Left lung (tissue), 4 donors: ENCODE measurements at regions not wholly inside any gene's neighbourhood (a gene's known extent, or its start where the extent isn't known, plus 50 kb on each side); places are given as distances from the start of the nearest gene placed in this dataset.

ENCODE experiments used
- ATAC-seq: fragments of 200-7000 bp; cut with Tn5 transposase; one replicate; pipeline ENCODE4 v1.9.1; 2020; ENCODE audit warnings: moderate library complexity
- DNase-seq, 4 donors: peaks; one replicate each; pipeline ENCODE4 v3.0.0-alpha.2; 2013 to 2020
- H3K27ac ChIP-seq, 2 donors: fragments of 200-600 bp; sonication (generic) in 1 of 2; one replicate each; pipeline versions ENCODE4 v1.5.0 to v1.8.0; 2020 to 2021
- H3K27me3 ChIP-seq, 2 donors: fragments of 200-600 bp; sonication (generic) in 1 of 2; one replicate each; pipeline versions ENCODE4 v1.5.0 to v1.8.0; 2020 to 2021
- H3K36me3 ChIP-seq, 2 donors: fragments of 200-600 bp; sonication (generic) in 1 of 2; one replicate each; pipeline versions ENCODE4 v1.5.0 to v1.8.0; 2020 to 2021
- H3K4me1 ChIP-seq, 2 donors: fragments of 200-600 bp; one replicate each; pipeline ENCODE4 v1.8.0; 2021
- H3K4me3 ChIP-seq, 2 donors: fragments of 200-600 bp; sonication (generic) in 1 of 2; one replicate each; pipeline versions ENCODE4 v1.5.0 to v1.8.0; 2020 to 2021; ENCODE audit warnings: mild to moderate bottlenecking in 1 of 2
- H3K9me3 ChIP-seq, 2 donors: fragments of 200-600 bp; sonication (generic) in 1 of 2; one replicate each; pipeline versions ENCODE4 v1.5.0 to v1.8.0; 2020 to 2021
- intact Hi-C, 2 donors: fragments of 100-400 bp; cut with DNase I; formaldehyde crosslinking; loops; one replicate each; pipeline versions ENCODE4 v1.11.2 to v1.14.2; 2022
- TF ChIP-seq, protein P1 (sequence below), 2 donors: fragments of 200-600 bp; sonication (generic) in 1 of 2; IDR thresholded peaks; one replicate each; pipeline versions ENCODE4 v1.5.0 to v1.8.0; 2021; ENCODE audit warnings: antibody characterized with exemption in 2 of 2
- donor health status: DM: no; HTN: yes; CAD: no.
- donor health status: DM: no; HTN: no; CAD: no.

DNA sequence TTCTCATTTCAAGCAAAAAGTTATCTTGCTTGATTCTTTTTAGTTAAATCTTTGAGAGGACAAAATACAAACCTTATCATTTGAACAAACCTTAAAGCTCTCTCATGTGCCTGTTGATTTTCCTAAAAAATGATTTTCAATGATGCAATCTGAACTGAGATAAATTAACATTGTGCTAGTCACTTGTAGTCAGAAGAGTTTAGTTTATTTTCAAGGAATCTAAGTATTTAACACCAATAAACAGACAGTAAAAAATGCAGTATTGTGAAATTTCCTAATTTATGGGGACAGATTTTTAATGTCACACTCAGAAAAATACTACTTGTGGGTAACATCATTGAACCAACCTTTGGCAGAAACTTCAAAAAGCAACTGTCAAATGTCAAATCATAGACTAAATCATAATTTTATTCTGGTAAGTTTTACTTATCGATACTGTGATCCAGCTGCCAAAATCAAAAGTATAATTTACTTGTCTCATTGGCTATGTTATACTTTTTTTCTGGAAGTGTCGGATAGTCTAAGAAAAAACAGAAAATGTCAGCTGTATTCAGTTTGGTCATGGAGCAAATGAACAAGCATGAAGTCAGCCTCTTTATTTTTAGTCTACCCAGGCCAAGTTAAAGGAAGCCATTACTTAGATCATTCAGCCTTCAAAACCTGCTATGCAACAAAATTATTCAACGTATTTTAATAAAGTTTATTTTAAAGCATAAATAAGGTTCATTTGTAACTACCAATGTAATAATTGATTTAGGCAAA, 52.4 kb upstream of the FNDC3B start:
- H3K4me1 ChIP-seq, result peaks cover 3 to 32% of the 10 kb centered on the region in 2 donors
- peak; percentile 31 for ATAC-seq
- H3K27ac ChIP-seq, result peak overlapping the region; percentile 35 to 85
- no peaks in the 10 kb centered on the region for H3K36me3 ChIP-seq
- DNase-seq, result no peak
- intact Hi-C loops, result no loop called here
- peaks cover 0 to 6% of the 10 kb centered on the region in 2 donors for H3K9me3 ChIP-seq
- H3K4me3 ChIP-seq, result no peak overlapping the region
- TF ChIP-seq, protein P1, sequence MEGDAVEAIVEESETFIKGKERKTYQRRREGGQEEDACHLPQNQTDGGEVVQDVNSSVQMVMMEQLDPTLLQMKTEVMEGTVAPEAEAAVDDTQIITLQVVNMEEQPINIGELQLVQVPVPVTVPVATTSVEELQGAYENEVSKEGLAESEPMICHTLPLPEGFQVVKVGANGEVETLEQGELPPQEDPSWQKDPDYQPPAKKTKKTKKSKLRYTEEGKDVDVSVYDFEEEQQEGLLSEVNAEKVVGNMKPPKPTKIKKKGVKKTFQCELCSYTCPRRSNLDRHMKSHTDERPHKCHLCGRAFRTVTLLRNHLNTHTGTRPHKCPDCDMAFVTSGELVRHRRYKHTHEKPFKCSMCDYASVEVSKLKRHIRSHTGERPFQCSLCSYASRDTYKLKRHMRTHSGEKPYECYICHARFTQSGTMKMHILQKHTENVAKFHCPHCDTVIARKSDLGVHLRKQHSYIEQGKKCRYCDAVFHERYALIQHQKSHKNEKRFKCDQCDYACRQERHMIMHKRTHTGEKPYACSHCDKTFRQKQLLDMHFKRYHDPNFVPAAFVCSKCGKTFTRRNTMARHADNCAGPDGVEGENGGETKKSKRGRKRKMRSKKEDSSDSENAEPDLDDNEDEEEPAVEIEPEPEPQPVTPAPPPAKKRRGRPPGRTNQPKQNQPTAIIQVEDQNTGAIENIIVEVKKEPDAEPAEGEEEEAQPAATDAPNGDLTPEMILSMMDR (IDR thresholded peaks at IDR 0.05), result no peak
- no peaks in the 10 kb centered on the region for H3K27me3 ChIP-seq
